Nucleus accumbens (tissue), 56 donors: ENCODE measurements at regions not wholly inside any gene's neighbourhood (a gene's known extent, or its start where the extent isn't known, plus 50 kb on each side); places are given as distances from the start of the nearest gene placed in this dataset.
"Not testable (repeated sequence)": the region's sequence is repeated elsewhere in the genome, so short reads cannot be mapped to it uniquely, and the experiment has no call there.

Experiments
- DNase-seq, 56 donors: peaks; one replicate each; lab custom pipeline; 2025; lab: John Stamatoyannopoulos, UW

GRCh38 chr2:146696787-146697186 lies 1148.0 kb upstream of the ACVR2A start:
- DNase-seq, result not testable (repeated sequence)

- DNase-seq, result no peak
These were observed 1162.8 kb upstream of the ACVR2A start for GRCh38 chr2:146681991-146682390.

GRCh38 chr2:146678516-146678915 lies 1166.3 kb upstream of the ACVR2A start:
- DNase-seq, result no peak

DNA sequence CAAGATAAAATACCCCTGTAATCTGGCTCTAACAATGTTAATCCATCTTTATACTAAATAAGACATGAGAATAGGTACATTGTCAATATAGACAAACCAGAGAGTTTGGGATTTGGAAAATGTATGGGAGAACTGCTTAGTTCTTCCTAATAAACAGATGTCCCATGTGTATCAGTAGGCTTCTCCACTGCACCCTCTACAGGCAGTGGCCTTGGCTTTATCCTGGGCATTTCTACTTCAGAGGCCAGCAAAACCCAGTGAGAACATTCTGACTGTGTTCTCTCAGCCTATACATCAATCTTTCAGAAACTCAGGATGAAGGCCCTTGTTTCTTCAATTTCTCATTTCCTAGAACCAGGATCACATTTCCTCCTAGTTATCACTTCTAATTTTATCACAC lies 1167.5 kb upstream of the ACVR2A start:
- no peak for DNase-seq

DNA sequence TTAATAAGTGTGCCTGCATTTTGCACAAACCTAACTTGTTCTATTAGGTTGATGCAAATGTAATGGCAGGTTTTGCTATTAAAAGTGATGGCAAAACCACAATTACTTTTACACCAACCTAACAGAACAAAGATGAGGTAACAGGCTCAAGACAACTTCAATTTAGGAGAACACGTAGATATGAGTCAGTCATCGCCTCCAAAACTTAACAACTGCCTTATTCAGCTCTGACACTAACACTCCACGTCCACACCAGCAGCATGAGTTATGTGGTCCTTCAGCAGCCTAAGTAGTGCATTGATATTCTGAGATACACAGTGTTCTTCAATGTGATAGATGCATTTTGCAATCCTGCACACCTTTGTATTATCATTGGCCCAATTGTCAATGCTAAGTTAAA lies 1175.1 kb upstream of the ACVR2A start:
- no peak for DNase-seq

DNA sequence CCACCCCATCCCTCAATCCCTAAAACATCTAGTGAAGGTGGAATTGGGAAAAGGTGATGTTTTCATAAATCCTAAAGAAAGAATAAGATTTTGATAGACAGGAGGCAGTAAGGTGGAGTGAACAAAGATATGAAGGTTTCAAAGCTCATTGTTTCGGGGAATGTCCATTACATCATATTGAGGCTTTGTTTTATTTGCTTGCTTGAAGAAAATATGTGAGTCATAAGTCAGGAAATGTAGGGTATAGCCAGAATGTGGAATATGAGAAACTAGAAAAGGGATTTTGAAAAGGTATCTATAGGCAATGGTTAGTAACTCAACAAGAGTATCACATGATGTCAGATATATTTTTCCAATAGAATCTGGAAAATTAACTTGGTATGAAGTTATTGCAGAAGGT lies 1178.5 kb upstream of the ACVR2A start:
- no peak for DNase-seq

DNA sequence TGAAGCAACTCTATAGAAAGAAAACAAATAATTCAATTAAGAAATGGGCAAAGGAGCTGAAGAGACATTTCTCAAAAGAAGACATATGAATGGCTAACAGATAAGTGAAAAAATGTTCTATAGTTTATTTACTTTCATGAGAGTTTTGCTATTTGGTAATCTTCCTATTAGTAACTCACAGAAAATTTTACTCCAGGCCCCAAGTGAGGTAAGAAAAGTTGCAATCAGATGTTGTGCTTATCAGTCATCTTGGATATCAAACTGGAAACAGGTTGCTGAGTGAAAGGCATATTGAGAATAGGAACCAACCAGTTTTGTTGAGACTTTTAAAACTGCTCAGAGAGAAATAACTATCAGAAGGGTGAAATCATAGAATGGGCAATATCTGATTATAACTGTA lies 1179.0 kb upstream of the ACVR2A start:
- no peak for DNase-seq

- no peak for DNase-seq
These were observed 1183.2 kb upstream of the ACVR2A start for GRCh38 chr2:146661473-146662096.

GRCh38 chr2:146659976-146660375 lies 1184.9 kb upstream of the ACVR2A start:
- DNase-seq, result no peak

- no peak for DNase-seq
These were observed 1192.5 kb upstream of the ACVR2A start for GRCh38 chr2:146652311-146652710.

DNA sequence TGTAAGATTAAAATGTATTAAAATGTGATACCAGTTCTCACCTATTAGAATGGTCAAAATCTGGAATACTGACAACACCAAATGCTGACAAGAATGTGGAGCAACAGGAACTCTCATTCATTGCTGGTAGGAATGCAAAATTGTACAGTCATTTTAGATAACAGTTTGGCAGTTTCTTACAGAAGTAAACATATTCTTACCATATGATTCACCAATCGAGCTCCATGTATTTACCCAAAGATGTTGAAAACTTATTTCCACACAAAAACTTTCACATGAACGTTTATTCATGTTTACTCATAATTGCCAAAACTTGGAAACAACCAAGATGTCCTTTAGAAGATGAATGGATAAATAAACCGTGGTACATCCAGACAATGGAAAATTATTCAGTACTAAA lies 1193.5 kb upstream of the ACVR2A start:
- no peak for DNase-seq

GRCh38 chr2:146642066-146642465 lies 1202.8 kb upstream of the ACVR2A start:
- DNase-seq, result no peak

DNA sequence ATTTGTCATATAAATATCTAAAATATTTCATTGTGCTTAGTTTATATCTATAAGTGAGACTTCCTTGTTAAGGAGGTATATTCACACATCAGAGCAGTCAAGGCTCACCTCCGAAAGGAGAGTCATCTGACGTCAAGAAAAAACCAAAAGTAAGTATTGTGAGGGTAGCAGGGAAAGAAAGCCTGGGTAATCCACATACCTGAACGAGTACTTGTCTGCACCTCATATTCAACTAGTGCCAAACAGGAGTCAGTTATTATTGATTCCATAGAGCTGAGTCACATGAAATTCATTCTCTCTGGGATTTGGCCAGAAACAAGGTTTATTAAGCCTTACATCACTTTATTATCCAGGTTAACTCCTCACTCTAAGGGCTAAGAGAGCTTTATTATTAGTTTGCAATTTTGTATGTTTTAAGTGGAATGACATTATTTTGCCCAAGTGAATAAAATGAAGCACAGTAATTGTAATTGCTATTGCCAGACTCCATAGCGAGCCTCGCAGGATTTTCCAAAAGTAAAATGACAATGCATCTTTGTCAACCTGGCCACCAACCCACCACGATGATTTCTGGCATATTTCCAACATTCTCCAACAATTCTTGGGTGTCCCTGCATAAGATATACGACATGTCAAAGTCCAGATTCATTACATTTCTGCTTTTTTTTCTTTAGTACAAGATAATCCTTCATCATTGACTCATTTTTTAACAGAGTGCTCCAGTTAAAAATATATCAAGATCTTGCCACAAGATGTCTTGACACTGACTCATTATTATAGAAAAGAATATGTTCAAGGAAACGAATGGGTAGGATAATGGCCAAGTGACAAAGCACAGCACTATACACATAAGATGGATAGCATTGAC lies 1210.4 kb upstream of the ACVR2A start:
- DNase-seq, result no peak

DNA sequence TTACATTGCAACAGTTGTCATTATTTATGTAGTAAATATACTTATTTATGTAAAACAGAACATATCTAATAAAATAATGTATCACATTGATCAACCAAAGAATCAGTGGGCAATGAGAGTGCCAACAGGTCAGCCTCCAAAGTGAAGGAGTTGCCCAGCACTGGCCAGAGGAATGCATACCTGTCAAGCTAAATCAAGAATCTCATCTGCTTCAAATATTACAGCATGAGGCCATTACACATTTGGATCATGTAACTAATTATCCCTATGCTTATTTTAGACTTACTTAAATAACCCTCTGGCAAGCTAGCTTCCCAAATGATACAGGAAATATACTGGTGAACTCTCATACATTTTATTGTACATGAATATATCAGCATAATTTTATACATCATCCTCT lies 1211.7 kb upstream of the ACVR2A start:
- DNase-seq, result no peak

DNA sequence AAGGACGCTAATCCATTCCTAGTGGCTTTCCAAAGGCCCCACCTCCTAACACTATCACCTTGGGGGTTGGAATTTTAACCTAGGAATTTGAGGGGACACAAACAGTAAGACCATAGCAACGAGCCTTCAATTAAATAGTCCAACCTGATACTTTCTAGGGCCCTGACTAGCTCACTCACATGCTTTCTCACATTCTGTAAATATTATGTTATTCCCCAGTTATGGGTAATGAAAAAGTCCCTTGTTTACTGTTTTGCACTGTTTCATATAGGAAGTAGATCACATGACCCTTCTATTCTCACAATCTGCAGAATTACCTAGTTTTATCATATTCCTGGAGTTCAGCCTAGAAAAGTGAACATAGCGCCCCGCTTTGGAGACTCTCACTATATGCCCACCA lies 1212.1 kb upstream of the ACVR2A start:
- DNase-seq, result no peak

- DNase-seq, result no peak
These were observed 1220.2 kb upstream of the ACVR2A start for GRCh38 chr2:146624430-146625160.

DNA sequence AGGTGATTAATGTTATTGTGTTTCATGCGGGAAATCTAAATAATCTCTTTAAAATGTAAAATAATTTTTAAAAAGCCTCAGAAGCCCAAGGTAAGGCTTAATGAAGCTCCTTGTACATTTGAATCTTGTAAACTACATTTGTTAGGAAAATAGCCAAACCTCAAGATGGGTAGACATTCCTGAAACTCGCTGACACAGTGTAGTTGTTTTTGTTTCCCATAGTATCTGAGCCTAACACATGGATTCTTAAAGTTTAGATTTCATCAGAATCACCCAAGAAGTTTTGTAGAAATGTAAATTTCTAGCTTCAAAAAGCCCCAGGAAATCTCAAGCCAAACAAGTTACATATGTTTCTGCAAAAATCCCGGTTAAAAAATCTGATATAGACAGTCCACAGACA lies 1221.1 kb upstream of the ACVR2A start:
- DNase-seq, result no peak

GRCh38 chr2:146621656-146622055 lies 1223.2 kb upstream of the ACVR2A start:
- no peak for DNase-seq

DNA sequence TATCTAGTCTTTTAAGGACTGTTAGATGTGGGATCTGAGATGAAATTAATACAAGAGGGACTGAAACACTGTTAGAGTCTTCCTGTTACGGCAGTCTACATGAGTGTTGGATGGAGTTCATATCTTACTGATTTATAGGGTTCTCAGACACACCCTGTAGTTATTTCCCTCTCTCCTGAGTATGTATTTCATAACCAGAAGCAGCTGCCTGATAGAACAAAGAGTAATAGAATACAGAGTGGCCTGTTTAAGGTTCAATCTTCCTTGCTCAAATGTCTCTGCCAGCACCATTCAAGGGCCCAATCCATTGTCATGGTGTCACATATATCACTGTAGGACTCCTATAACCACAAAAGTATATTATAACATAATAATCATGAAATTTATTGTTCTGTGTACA lies 1229.1 kb upstream of the ACVR2A start:
- no peak for DNase-seq

- DNase-seq, result no peak
These were observed 1236.3 kb upstream of the ACVR2A start for GRCh38 chr2:146608490-146608889.

DNA sequence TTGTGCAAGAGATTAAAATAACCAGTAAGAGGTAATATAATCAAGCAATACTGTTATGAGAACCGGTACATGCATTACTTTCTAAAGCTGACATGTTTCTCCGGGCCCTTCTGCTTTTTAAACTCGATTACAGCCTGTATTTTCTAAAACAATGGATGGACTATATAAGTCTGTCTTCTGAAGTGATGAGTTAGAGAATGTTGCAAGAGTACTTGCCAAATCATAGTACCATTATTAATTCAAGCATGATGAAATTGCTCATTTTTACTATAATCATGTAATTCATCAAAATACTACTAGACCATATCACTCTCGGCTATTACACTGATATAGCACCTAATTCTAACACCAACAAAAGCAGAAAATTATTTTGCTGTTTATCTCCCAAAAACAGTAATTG lies 1240.3 kb upstream of the ACVR2A start:
- no peak for DNase-seq

GRCh38 chr2:146602856-146603255 lies 1242.0 kb upstream of the ACVR2A start:
- no peak for DNase-seq
